AG04450 (cell line): ENCODE measurements at regions not wholly inside any gene's neighbourhood (a gene's known extent, or its start where the extent isn't known, plus 50 kb on each side); places are given as distances from the start of the nearest gene placed in this dataset.
"Not testable (repeated sequence)": the region's sequence is repeated elsewhere in the genome, so short reads cannot be mapped to it uniquely, and the experiment has no call there.

ENCODE experiments used
- CTCF ChIA-PET: fragments of 300-600, 350-600 bp; formaldehyde crosslinking; extraction: SDS; loops from one replicate; lab custom pipeline; 2022; ENCODE audit warnings: antibody characterized with exemption, inconsistent platforms; lab: Charles Lee
- POLR2A ChIA-PET: fragments of 350-600 bp; formaldehyde crosslinking; extraction: SDS; loops from one replicate; lab custom pipeline; 2021; ENCODE audit warnings: antibody characterized with exemption, inconsistent platforms; lab: Yijun Ruan, JAX
- DNase-seq: peaks from one replicate; pipeline ENCODE4 v3.0.0-alpha.2; 2011; ENCODE audit warnings: low read depth, low spot score
- H3K27ac ChIP-seq: one replicate; pipeline ENCODE4 v1.5.1; 2012; ENCODE audit warnings: low read depth, low read length, control low read depth
- H3K27me3 ChIP-seq: one replicate; pipeline ENCODE4 v1.6.0; 2012; ENCODE audit warnings: low read length; ENCODE audit not compliant: control insufficient read depth, insufficient read depth
- H3K4me3 ChIP-seq: 2 replicates; pipeline ENCODE4 v1.5.1; 2011; ENCODE audit warnings: mild to moderate bottlenecking, low read depth, low read length, control low read depth
- H3K9me3 ChIP-seq: 2 replicates; pipeline ENCODE4 v1.5.1; 2012; ENCODE audit warnings: low read length; ENCODE audit not compliant: control insufficient read depth, insufficient read depth
- TF ChIP-seq, protein P1 (sequence below): IDR thresholded peaks from 2 replicates; pipeline ENCODE4 v1.5.1; 2011; ENCODE audit warnings: low read depth, low read length, control low read depth, inconsistent platforms

DNA sequence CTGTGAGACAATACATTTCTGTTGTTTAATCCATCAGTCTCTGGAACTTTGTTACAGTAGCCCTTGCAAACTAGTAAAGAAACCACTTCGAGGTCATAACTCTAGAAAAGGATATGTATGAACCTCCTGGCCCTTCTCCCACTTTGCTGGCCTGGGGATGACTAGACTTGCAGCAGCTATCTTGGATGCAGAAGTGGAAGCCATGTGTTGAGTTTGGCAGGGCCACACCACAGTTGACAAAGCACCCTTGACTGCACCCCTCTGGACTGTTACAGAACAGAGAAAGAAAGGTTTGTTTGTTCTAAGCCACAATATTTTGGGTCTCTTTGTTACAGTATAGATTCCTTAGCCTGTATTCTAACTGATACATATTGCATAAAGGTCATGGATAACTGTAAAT is 183.2 kb upstream of the TAS2R1 start:
- no peaks in the 10 kb centered on the region for H3K27me3 ChIP-seq
- H3K9me3 ChIP-seq = no peaks in the 10 kb centered on the region
- POLR2A ChIA-PET = no interaction called here
- TF ChIP-seq, protein P1, sequence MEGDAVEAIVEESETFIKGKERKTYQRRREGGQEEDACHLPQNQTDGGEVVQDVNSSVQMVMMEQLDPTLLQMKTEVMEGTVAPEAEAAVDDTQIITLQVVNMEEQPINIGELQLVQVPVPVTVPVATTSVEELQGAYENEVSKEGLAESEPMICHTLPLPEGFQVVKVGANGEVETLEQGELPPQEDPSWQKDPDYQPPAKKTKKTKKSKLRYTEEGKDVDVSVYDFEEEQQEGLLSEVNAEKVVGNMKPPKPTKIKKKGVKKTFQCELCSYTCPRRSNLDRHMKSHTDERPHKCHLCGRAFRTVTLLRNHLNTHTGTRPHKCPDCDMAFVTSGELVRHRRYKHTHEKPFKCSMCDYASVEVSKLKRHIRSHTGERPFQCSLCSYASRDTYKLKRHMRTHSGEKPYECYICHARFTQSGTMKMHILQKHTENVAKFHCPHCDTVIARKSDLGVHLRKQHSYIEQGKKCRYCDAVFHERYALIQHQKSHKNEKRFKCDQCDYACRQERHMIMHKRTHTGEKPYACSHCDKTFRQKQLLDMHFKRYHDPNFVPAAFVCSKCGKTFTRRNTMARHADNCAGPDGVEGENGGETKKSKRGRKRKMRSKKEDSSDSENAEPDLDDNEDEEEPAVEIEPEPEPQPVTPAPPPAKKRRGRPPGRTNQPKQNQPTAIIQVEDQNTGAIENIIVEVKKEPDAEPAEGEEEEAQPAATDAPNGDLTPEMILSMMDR = no peak
- CTCF ChIA-PET = no interaction called here
- no peak overlapping the region for H3K27ac ChIP-seq
- no peak overlapping the region for H3K4me3 ChIP-seq
- DNase-seq = no peak

DNA sequence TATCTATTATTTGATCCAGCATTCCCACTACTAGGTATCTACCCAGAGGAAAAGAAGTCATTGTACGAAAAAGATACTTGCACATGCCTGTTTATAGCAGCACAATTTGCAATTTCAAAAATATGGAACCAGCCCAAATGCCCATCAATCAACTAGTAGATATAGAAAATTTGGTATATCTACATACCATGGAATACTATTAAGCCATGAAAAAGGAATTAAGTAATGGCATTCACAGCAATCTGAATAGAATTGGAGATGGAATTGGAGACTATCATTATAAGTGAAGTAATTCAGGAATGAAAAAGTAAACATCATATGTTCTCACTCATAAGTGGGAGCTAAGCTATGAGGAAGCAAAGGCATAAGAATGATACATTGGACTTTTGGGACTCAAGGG is 177.2 kb upstream of the TAS2R1 start:
- H3K27me3 ChIP-seq, H3K4me3 ChIP-seq, CTCF ChIA-PET, DNase-seq, POLR2A ChIA-PET, H3K27ac ChIP-seq, H3K9me3 ChIP-seq: not testable (repeated sequence)

DNA sequence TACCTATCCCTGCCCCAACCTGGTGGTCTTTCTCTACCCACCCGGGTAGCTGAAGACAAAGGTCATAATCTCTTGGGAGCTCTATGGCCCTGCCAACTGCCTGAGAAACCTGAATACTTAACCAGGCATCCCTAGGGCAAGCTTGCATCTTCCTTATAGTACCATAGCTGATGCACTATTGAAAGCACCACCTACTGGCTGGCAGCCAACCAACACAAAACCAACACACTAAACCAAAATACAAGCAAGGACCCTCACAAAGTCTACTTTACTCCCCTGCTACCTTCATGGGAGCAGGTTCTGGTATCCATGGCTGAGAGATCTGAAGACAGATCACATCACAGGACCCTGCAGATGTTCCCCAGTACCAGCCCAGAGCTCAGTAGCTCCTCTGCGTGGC is 171.8 kb upstream of the TAS2R1 start:
- no peak for DNase-seq
- H3K27me3 ChIP-seq = peaks cover 2% of the 10 kb centered on the region
- ChIA-PET POLR2A (no interaction called here), CTCF (no interaction called here)
- TF ChIP-seq, protein P1 = no peak
- H3K27ac ChIP-seq = no peak overlapping the region
- H3K9me3 ChIP-seq = no peaks in the 10 kb centered on the region
- no peak overlapping the region for H3K4me3 ChIP-seq

DNA sequence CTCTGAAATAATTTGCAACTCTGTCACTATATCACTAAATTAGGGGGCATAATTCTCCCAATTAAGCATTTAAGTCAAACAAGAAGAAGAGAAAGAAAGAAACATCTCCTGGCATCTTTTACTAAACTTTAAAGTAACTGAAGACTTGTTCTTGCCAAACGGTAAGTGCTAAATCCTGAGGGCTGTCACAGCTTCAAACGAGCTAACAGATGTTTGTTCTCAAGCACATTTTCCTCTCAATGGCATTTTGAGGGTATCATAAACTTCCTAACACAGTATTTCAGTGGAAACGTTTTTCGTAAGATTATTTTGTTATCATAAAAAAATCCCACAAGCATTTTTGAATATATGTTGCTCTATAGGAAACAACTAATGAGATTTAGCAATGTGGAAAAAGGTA is 169.5 kb upstream of the TAS2R1 start:
- no peak for DNase-seq
- Histone ChIP-seq H3K27ac (no peak overlapping the region), H3K9me3 (no peaks in the 10 kb centered on the region), H3K4me3 (no peak overlapping the region), H3K27me3 (no peaks in the 10 kb centered on the region)
- TF ChIP-seq, protein P1 = no peak
- ChIA-PET POLR2A (no interaction called here), CTCF (no interaction called here)

DNA sequence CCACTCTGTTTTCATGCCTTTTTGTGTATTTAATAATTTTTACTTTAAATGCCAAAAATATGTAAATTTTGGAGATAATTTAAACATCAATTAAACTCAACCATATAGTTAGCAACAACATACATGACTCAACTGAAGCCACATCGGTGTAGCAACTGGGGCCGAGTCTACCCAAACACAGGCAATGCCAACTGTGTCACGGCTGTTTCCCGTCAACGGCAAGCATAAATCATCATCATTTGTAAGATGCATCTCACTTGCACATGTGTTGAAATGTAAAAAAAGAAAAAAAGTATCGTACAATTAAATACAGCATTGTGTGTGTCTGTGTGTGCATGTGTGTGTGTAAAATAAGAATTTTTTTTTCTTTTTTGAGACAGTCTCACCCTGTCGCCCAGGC is 160.1 kb upstream of the TAS2R1 start:
- POLR2A ChIA-PET = no interaction called here
- Histone ChIP-seq H3K27me3 (no peaks in the 10 kb centered on the region), H3K27ac (no peak overlapping the region), H3K4me3 (no peak overlapping the region), H3K9me3 (no peaks in the 10 kb centered on the region)
- TF ChIP-seq, protein P1 = no peak
- DNase-seq = no peak
- CTCF ChIA-PET = no interaction called here

DNA sequence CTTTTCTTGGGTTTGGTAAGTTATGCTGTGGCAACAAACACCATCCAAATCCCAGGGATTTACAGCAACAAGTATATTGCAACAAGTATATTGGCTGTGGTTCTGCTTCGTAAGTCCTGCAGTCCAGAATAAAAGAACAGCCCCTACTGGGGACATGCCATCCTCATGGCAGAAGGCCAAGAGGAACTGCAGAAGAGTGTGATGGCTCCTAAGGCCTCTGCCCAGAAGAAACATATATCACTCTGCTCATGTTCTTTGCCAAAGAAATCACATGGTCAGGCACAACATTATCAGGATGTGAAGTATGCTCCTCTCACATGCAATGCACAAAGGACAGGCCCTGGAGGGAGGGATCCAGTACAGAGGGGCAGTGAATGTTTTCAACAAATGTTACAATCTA is 159.6 kb upstream of the TAS2R1 start:
- H3K4me3 ChIP-seq = no peak overlapping the region
- no peaks in the 10 kb centered on the region for H3K9me3 ChIP-seq
- ChIA-PET CTCF (no interaction called here), POLR2A (no interaction called here)
- no peaks in the 10 kb centered on the region for H3K27me3 ChIP-seq
- TF ChIP-seq, protein P1 = no peak
- H3K27ac ChIP-seq = no peak overlapping the region
- DNase-seq = no peak
